H9 (cell line): ENCODE measurements at regions not wholly inside any gene's neighbourhood (a gene's known extent, or its start where the extent isn't known, plus 50 kb on each side); places are given as distances from the start of the nearest gene placed in this dataset.

Experiments used
- DNase-seq: peaks from one replicate; pipeline ENCODE4 v3.0.0-alpha.2; 2017
- H2AFZ ChIP-seq: one replicate; pipeline ENCODE4 v1.6.1; 2013; ENCODE audit warnings: mild to moderate bottlenecking, low read length, control low read depth, moderate library complexity
- H2AK5ac ChIP-seq: 2 replicates; pipeline ENCODE4 v1.6.1; 2013; ENCODE audit warnings: low read length, control low read depth, mixed read lengths; ENCODE audit not compliant: insufficient read length
- H2BK120ac ChIP-seq: one replicate; pipeline ENCODE4 v1.6.1; 2013; ENCODE audit warnings: low read depth, mild to moderate bottlenecking, low read length, control low read depth, inconsistent platforms; ENCODE audit not compliant: poor library complexity, severe bottlenecking
- H2BK12ac ChIP-seq: 2 replicates; pipeline ENCODE4 v1.6.1; 2013; ENCODE audit warnings: low read length, control low read depth, mixed read lengths, low read depth; ENCODE audit not compliant: insufficient read length
- H2BK15ac ChIP-seq: 2 replicates; pipeline ENCODE4 v1.6.1; 2013; ENCODE audit warnings: low read depth, low read length, control low read depth
- H2BK20ac ChIP-seq: one replicate; pipeline ENCODE4 v1.6.1; 2013; ENCODE audit warnings: low read depth, mild to moderate bottlenecking, low read length, control low read depth, inconsistent platforms; ENCODE audit not compliant: poor library complexity, severe bottlenecking
- H2BK5ac ChIP-seq: 2 replicates; pipeline ENCODE4 v1.6.1; 2013; ENCODE audit warnings: low read length, control low read depth, mixed read lengths; ENCODE audit not compliant: insufficient read length
- H3K14ac ChIP-seq: 2 replicates; pipeline ENCODE4 v1.6.1; 2013; ENCODE audit warnings: low read length, control low read depth; ENCODE audit not compliant: insufficient read depth
- H3K18ac ChIP-seq: 2 replicates; pipeline ENCODE4 v1.6.1; 2013; ENCODE audit warnings: low read depth, mild to moderate bottlenecking, mixed read lengths, low read length, control low read depth; ENCODE audit not compliant: insufficient read length
- H3K23ac ChIP-seq: 2 replicates; pipeline ENCODE4 v1.6.1; 2013; ENCODE audit warnings: low read length, control low read depth, mixed read lengths, low read depth; ENCODE audit not compliant: insufficient read length
- H3K23me2 ChIP-seq: 2 replicates; pipeline ENCODE4 v1.6.1; 2013; ENCODE audit warnings: low read depth, mild to moderate bottlenecking, mixed read lengths, low read length, control low read depth; ENCODE audit not compliant: insufficient read length, poor library complexity, severe bottlenecking
- H3K27ac ChIP-seq: 2 replicates; pipeline ENCODE4 v1.5.1; 2013; ENCODE audit warnings: low read length, control low read depth, mixed read lengths, low read depth; ENCODE audit not compliant: insufficient read length
- H3K27me3 ChIP-seq: 2 replicates; pipeline ENCODE4 v1.6.1; 2013; ENCODE audit warnings: low read length, control low read depth, inconsistent platforms; ENCODE audit not compliant: insufficient read depth
- H3K4ac ChIP-seq: 2 replicates; pipeline ENCODE4 v1.6.1; 2013; ENCODE audit warnings: low read depth, mild to moderate bottlenecking, control low read depth, inconsistent platforms, low read length, moderate library complexity
- H3K4me1 ChIP-seq: 2 replicates; pipeline ENCODE4 v1.6.1; 2013; ENCODE audit warnings: low read length, control low read depth, inconsistent platforms; ENCODE audit not compliant: insufficient read depth
- H3K4me2 ChIP-seq: 2 replicates; pipeline ENCODE4 v1.6.1; 2013; ENCODE audit warnings: low read length, control low read depth, mixed read lengths; ENCODE audit not compliant: insufficient read length, insufficient read depth
- H3K56ac ChIP-seq: 2 replicates; pipeline ENCODE4 v1.6.1; 2013; ENCODE audit warnings: low read depth, mild to moderate bottlenecking, mixed read lengths, low read length, control low read depth; ENCODE audit not compliant: insufficient read length
- H3K79me1 ChIP-seq: 2 replicates; pipeline ENCODE4 v1.6.1; 2013; ENCODE audit warnings: low read depth, mild to moderate bottlenecking, moderate library complexity, low read length, control low read depth, inconsistent platforms; ENCODE audit not compliant: insufficient read depth, poor library complexity, severe bottlenecking
- H3K79me2 ChIP-seq: 2 replicates; pipeline ENCODE4 v1.6.1; 2013; ENCODE audit warnings: low read length, control low read depth, inconsistent platforms; ENCODE audit not compliant: insufficient read depth
- H3K9ac ChIP-seq: 2 replicates; pipeline ENCODE4 v1.6.1; 2013; ENCODE audit warnings: low read length, control low read depth, mixed read lengths; ENCODE audit not compliant: insufficient read length; ENCODE audit errors: extremely low read depth
- H3K9me3 ChIP-seq: one replicate; pipeline ENCODE4 v1.6.1; 2013; ENCODE audit warnings: low read depth, low read length, inconsistent platforms; ENCODE audit not compliant: control insufficient read depth
- H3T11ph ChIP-seq: one replicate; pipeline ENCODE4 v1.6.1; 2013; ENCODE audit warnings: mild to moderate bottlenecking, low read length, control low read depth, inconsistent platforms
- H4K20me1 ChIP-seq: one replicate; pipeline ENCODE4 v1.6.1; 2013; ENCODE audit not compliant: control insufficient read depth, insufficient read length, insufficient read depth
- H4K5ac ChIP-seq: 2 replicates; pipeline ENCODE4 v1.6.1; 2013; ENCODE audit warnings: low read depth, mild to moderate bottlenecking, mixed read lengths, low read length, control low read depth; ENCODE audit not compliant: insufficient read length
- H4K8ac ChIP-seq: replicated peaks from 2 replicates; pipeline ENCODE4 v1.6.1; 2013; ENCODE audit warnings: low read length, control low read depth, mixed read lengths, low read depth; ENCODE audit not compliant: insufficient read length
- H4K91ac ChIP-seq: 2 replicates; pipeline ENCODE4 v1.6.1; 2013; ENCODE audit warnings: low read depth, mild to moderate bottlenecking, moderate library complexity, mixed read lengths, low read length, control low read depth; ENCODE audit not compliant: insufficient read length
- H3K27ac Mint-ChIP-seq, 3 experiments: 2 replicates in 2 of 3; 3 replicates in 1 of 3; pipeline ENCODE4 v1.8.0; 2020 to 2021; ENCODE audit warnings: mixed read lengths in 3 of 3, mild to moderate bottlenecking in 1 of 3, moderate library complexity in 1 of 3
- H3K27me3 Mint-ChIP-seq: 2 replicates; pipeline ENCODE4 v1.8.0; 2021; ENCODE audit warnings: low read depth, mild to moderate bottlenecking, moderate library complexity, mixed read lengths
- H3K36me3 Mint-ChIP-seq, 3 experiments: 2 replicates in 2 of 3; 3 replicates in 1 of 3; pipeline ENCODE4 v1.8.0; 2020 to 2021; ENCODE audit warnings: low read depth in 3 of 3, mixed read lengths in 3 of 3; ENCODE audit not compliant: insufficient read depth in 1 of 3
- H3K4me1 Mint-ChIP-seq, 2 experiments: 2 replicates each; pipeline ENCODE4 v1.8.0; 2020; ENCODE audit warnings: mixed read lengths in 2 of 2
- H3K4me3 Mint-ChIP-seq, 2 experiments: 2 replicates in 1 of 2; 3 replicates in 1 of 2; pipeline ENCODE4 v1.8.0; 2020 to 2021; ENCODE audit warnings: mild to moderate bottlenecking in 2 of 2, mixed read lengths in 2 of 2, moderate library complexity in 1 of 2
- H3K9me3 Mint-ChIP-seq, 2 experiments: 2 replicates in 1 of 2; 3 replicates in 1 of 2; pipeline ENCODE4 v1.8.0; 2020; ENCODE audit warnings: mild to moderate bottlenecking in 2 of 2, mixed read lengths in 2 of 2, moderate library complexity in 1 of 2
- WGBS: extraction: QIAGEN DNeasy Blood & Tissue Kit; methylation state at CpG from one replicate; pipeline ENCODE4 v1.1.7; 2013; ENCODE audit warnings: missing lambda C conversion rate, low lambda C conversion rate, mixed read lengths; ENCODE audit not compliant: insufficient read length; ENCODE audit errors: extremely low coverage; 5-methylcytosine and 5-hydroxymethylcytosine counted together
- TF ChIP-seq, protein P1 (sequence below): fragments of 200-600 bp; sonication (generic); conservative IDR thresholded peaks from 3 replicates; pipeline ENCODE4 v1.8.0; 2021; ENCODE audit warnings: antibody characterized with exemption, mild to moderate bottlenecking

DNA sequence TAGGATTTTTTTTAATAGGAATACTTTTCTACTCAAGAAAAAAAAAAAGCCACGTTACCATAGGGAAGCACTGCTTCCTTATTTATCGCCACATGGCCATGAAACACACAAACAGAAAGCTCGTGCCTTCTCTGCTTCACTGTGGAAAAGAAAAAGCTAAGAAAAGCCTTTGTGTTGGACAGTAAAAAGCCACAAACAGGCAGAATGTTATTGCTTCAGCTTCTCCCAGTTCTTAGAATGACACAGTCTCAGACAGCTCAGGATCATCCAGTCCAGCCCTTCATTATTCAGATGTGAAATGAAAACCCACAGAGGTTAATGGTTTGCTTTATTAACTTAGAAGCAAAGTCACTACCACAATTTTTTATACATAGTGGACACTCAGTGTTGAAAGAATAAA lies 181.6 kb upstream of the NOCT start:
- Histone ChIP-seq H3K56ac (no peak overlapping the region), H3K79me2 (no peaks in the 10 kb centered on the region), H2BK5ac (no peak overlapping the region), H4K20me1 (no peaks in the 10 kb centered on the region), H2BK20ac (no peak overlapping the region), H3K9me3 (no peaks in the 10 kb centered on the region), H4K5ac (no peak overlapping the region), H3T11ph (no peak overlapping the region), H2BK120ac (no peak overlapping the region), H3K23ac (no peak overlapping the region), H3K14ac (no peak overlapping the region), H3K27ac (no peak overlapping the region), H3K79me1 (no peaks in the 10 kb centered on the region), H2AK5ac (no peak overlapping the region), H4K8ac (no peak overlapping the region), H3K9ac (no peak overlapping the region), H3K23me2 (no peaks in the 10 kb centered on the region), H3K4me2 (no peak overlapping the region), H3K4ac (no peak overlapping the region), H3K18ac (no peak overlapping the region), H2BK15ac (no peak overlapping the region), H2AFZ (no peak overlapping the region), H2BK12ac (no peak overlapping the region), H3K27me3 (no peaks in the 10 kb centered on the region), H3K4me1 (no peaks in the 10 kb centered on the region), H4K91ac (no peak overlapping the region)
- TF ChIP-seq, protein P1, sequence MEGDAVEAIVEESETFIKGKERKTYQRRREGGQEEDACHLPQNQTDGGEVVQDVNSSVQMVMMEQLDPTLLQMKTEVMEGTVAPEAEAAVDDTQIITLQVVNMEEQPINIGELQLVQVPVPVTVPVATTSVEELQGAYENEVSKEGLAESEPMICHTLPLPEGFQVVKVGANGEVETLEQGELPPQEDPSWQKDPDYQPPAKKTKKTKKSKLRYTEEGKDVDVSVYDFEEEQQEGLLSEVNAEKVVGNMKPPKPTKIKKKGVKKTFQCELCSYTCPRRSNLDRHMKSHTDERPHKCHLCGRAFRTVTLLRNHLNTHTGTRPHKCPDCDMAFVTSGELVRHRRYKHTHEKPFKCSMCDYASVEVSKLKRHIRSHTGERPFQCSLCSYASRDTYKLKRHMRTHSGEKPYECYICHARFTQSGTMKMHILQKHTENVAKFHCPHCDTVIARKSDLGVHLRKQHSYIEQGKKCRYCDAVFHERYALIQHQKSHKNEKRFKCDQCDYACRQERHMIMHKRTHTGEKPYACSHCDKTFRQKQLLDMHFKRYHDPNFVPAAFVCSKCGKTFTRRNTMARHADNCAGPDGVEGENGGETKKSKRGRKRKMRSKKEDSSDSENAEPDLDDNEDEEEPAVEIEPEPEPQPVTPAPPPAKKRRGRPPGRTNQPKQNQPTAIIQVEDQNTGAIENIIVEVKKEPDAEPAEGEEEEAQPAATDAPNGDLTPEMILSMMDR = no peak
- Mint-ChIP-seq H3K4me1 (peaks cover 0 to 7% of the 10 kb centered on the region in 2 experiments; a peak in 1 of 4 replicates), H3K9me3 (no peaks in the 10 kb centered on the region; a peak in 1 of 5 replicates), H3K4me3 (no peak overlapping the region), H3K27ac (no peak overlapping the region), H3K27me3 (peaks cover 2% of the 10 kb centered on the region; the same call in 1 of the 2 replicates), H3K36me3 (peaks cover 0 to 1% (median 0%) of the 10 kb centered on the region in 3 experiments; a peak in 1 of 7 replicates)
- DNase-seq = no peak
- WGBS = no CpG with 5 or more reads among the region's 3 CpGs
